MM.1S (cell line): ENCODE measurements at regions not wholly inside any gene's neighbourhood (a gene's known extent, or its start where the extent isn't known, plus 50 kb on each side); places are given as distances from the start of the nearest gene placed in this dataset.

Source experiments
- CTCF ChIP-seq: fragments of 300-600 bp; sonication (generic); IDR thresholded peaks from 2 replicates; pipeline ENCODE4 v1.5.1; 2016; ENCODE audit warnings: antibody characterized with exemption, low read length, mixed read lengths
- EZH2 ChIP-seq: fragments of 300-600 bp; sonication (generic); optimal IDR thresholded peaks from 2 replicates; pipeline ENCODE3; 2017; ENCODE audit warnings: low read depth, mild to moderate bottlenecking, antibody characterized with exemption, low read length, mixed read lengths
- EZH2phosphoT487 ChIP-seq: fragments of 300-600 bp; sonication (generic); IDR thresholded peaks from 2 replicates; pipeline ENCODE4 v1.6.1; 2018; ENCODE audit warnings: antibody characterized with exemption, low read length

- TF ChIP-seq CTCF (no peak), EZH2 (no peak), EZH2phosphoT487 (no peak)
Observed at GRCh38 chrX:5220421-5220820, 1008.2 kb downstream of the NLGN4X start.
